ENCODE measurements at regions not wholly inside any gene's neighbourhood (a gene's known extent, or its start where the extent isn't known, plus 50 kb on each side); places are given as distances from the start of the nearest gene placed in this dataset.

DNA sequence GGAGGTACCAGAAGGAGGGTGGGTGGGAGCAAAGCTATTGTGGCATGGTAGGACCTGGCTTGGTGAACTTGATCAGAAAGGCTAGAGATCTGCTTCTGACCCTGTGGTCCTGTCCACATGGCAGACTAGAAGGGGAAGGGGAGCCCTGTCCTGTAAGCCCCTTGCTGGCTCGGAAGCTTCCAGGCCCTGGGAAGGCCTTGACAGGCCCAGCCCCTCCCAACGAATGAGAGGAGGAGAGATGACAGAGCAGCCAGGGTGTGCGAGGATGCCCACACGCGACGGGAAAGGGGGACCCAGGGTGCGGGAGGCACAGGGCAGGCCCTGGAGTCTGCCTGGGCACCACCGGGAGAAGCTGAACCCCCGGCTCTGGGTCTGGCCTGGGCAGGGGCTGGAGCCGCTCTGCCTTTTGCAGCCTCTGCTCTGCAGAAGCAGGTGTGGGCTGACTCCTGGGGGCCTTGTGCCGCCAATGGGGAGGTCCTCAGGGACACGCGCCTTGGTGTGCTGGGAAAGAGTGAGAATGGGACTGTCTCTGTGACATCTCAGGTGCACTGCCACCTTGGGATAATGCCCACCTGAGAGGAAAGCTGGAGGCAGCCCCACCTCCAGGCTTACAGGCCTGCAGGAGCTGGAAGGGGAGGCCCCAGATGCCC, 1447.5 kb downstream of the BRD1 start:
- Histone ChIP-seq H3K4me3 (ENCODE audit: low read length) (no peak overlapping the region), H4K20me1 (ENCODE audit: insufficient read depth, low read length) (no peaks in the 10 kb centered on the region), H3K9me2 (replicated peaks; ENCODE audit: insufficient read depth, low read length) (no peaks in the 10 kb centered on the region), H3F3A (ENCODE audit: insufficient read depth, low read length) (no peaks in the 10 kb centered on the region), H3K4me1 (ENCODE audit: low read length) (no peaks in the 10 kb centered on the region), H3K79me2 (ENCODE audit: low read length) (no peaks in the 10 kb centered on the region), H3K27ac (ENCODE audit: low read length) (no peak overlapping the region), H3K9ac (ENCODE audit: low read length) (no peak overlapping the region), H3K9me3 (replicated peaks; ENCODE audit: insufficient read depth, low read length) (no peaks in the 10 kb centered on the region), H2AFZ (ENCODE audit: low read length) (no peak overlapping the region), H3K36me3 (replicated peaks; ENCODE audit: insufficient read depth, low read length) (no peaks in the 10 kb centered on the region), H3K4me2 (ENCODE audit: low read depth, low read length) (no peak overlapping the region), H3K27me3 (replicated peaks; ENCODE audit: insufficient read depth, low read length) (no peaks in the 10 kb centered on the region)
- no peak for TF ChIP-seq EZH2phosphoT487 (IDR thresholded peaks at IDR 0.05; ENCODE audit: low read length)
- TF ChIP-seq EZH2 (optimal IDR thresholded peaks at IDR 0.05; ENCODE audit: low read depth, low read length) = no peak
- TF ChIP-seq CTCF (IDR thresholded peaks at IDR 0.05; ENCODE audit: low read length) = no peak
- no peak for DNase-seq

DNA sequence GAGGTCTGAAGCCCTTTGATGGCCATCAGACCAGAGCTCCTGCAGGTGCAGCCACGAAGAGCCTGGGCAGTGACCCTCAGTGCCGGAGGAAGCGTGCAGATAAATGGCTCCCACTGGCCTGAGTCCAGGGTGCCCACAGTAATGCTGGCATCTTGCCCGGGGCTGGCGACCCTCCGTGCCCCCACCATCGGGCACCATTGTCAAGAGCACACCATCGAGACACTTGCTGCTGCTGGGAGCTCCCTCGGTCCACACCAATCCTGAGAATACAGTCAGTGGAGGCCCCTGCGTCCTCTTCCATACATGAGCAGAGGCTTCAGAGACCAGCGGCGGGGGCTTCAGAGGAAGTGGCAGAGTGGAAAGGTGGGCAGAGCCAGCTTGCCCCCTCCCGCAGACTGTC, 1448.3 kb downstream of the BRD1 start:
- Histone ChIP-seq H3K9ac (ENCODE audit: low read length) (no peak overlapping the region), H2AFZ (ENCODE audit: low read length) (no peak overlapping the region), H3K27ac (ENCODE audit: low read length) (no peak overlapping the region), H3K9me2 (replicated peaks; ENCODE audit: insufficient read depth, low read length) (no peaks in the 10 kb centered on the region), H3K9me3 (replicated peaks; ENCODE audit: insufficient read depth, low read length) (no peaks in the 10 kb centered on the region), H3K4me1 (ENCODE audit: low read length) (no peaks in the 10 kb centered on the region), H3K79me2 (ENCODE audit: low read length) (no peaks in the 10 kb centered on the region), H3F3A (ENCODE audit: insufficient read depth, low read length) (no peaks in the 10 kb centered on the region), H3K4me2 (ENCODE audit: low read depth, low read length) (no peak overlapping the region), H4K20me1 (ENCODE audit: insufficient read depth, low read length) (no peaks in the 10 kb centered on the region), H3K27me3 (replicated peaks; ENCODE audit: insufficient read depth, low read length) (no peaks in the 10 kb centered on the region), H3K36me3 (replicated peaks; ENCODE audit: insufficient read depth, low read length) (no peaks in the 10 kb centered on the region), H3K4me3 (ENCODE audit: low read length) (no peak overlapping the region)
- TF ChIP-seq EZH2phosphoT487 (IDR thresholded peaks at IDR 0.05; ENCODE audit: low read length) (no peak), EZH2 (optimal IDR thresholded peaks at IDR 0.05; ENCODE audit: low read depth, low read length) (no peak), CTCF (IDR thresholded peaks at IDR 0.05; ENCODE audit: low read length) (no peak)
- no peak for DNase-seq

DNA sequence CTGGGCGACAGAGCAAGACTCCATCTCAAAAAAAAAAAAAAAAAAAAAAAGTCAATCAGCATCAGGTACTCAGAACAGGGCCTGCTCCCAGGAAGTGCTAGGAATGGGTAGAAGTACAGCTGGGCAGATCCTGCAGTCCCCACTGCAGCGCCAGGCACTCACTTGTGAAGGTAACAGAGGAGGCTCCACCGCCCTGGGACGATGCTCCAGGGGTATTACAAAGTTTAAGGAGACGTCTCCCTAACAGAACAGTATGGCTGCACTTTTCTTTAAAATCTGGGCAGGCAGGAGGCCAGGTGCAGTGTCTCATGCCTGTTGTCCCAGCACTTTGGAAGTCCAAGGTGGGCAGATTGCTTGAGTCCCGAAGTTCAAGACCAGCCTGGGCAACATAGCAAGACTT, 1449.0 kb downstream of the BRD1 start:
- H3K9ac ChIP-seq (ENCODE audit: low read length) = no peak overlapping the region
- no peaks in the 10 kb centered on the region for H3K4me1 ChIP-seq (ENCODE audit: low read length)
- H3K4me2 ChIP-seq (ENCODE audit: low read depth, low read length) = no peak overlapping the region
- DNase-seq = no peak
- no peak for TF ChIP-seq CTCF (IDR thresholded peaks at IDR 0.05; ENCODE audit: low read length)
- TF ChIP-seq EZH2phosphoT487 (IDR thresholded peaks at IDR 0.05; ENCODE audit: low read length) = no peak
- no peak for TF ChIP-seq EZH2 (optimal IDR thresholded peaks at IDR 0.05; ENCODE audit: low read depth, low read length)
- H3K27me3 ChIP-seq (replicated peaks; ENCODE audit: insufficient read depth, low read length) = no peaks in the 10 kb centered on the region
- no peak overlapping the region for H3K4me3 ChIP-seq (ENCODE audit: low read length)
- H3K9me3 ChIP-seq (replicated peaks; ENCODE audit: insufficient read depth, low read length) = no peaks in the 10 kb centered on the region
- H3K9me2 ChIP-seq (replicated peaks; ENCODE audit: insufficient read depth, low read length) = no peaks in the 10 kb centered on the region
- H3K27ac ChIP-seq (ENCODE audit: low read length) = no peak overlapping the region
- H3F3A ChIP-seq (ENCODE audit: insufficient read depth, low read length) = no peaks in the 10 kb centered on the region
- no peaks in the 10 kb centered on the region for H4K20me1 ChIP-seq (ENCODE audit: insufficient read depth, low read length)
- H2AFZ ChIP-seq (ENCODE audit: low read length) = no peak overlapping the region
- no peaks in the 10 kb centered on the region for H3K36me3 ChIP-seq (replicated peaks; ENCODE audit: insufficient read depth, low read length)
- H3K79me2 ChIP-seq (ENCODE audit: low read length) = no peaks in the 10 kb centered on the region

Data from MM.1S (cell line).